ENCODE measurements at regions not wholly inside any gene's neighbourhood (a gene's known extent, or its start where the extent isn't known, plus 50 kb on each side); places are given as distances from the start of the nearest gene placed in this dataset.
"Not testable (repeated sequence)": the region's sequence is repeated elsewhere in the genome, so short reads cannot be mapped to it uniquely, and the experiment has no call there.

- no peak for DNase-seq (ENCODE audit: low read depth in 2 of 2)
Observed at GRCh38 chr10:33506391-33506790, 171.9 kb upstream of the NRP1 start.

GRCh38 chr10:33501161-33501560 is 166.7 kb upstream of the NRP1 start:
- DNase-seq (ENCODE audit: low read depth in 2 of 2): no peak

- DNase-seq (ENCODE audit: low read depth in 2 of 2): no peak
Observed at GRCh38 chr10:33498391-33498891, 164.0 kb upstream of the NRP1 start.

GRCh38 chr10:33497338-33497737 is 162.9 kb upstream of the NRP1 start:
- no peak for DNase-seq (ENCODE audit: low read depth in 2 of 2)

DNA sequence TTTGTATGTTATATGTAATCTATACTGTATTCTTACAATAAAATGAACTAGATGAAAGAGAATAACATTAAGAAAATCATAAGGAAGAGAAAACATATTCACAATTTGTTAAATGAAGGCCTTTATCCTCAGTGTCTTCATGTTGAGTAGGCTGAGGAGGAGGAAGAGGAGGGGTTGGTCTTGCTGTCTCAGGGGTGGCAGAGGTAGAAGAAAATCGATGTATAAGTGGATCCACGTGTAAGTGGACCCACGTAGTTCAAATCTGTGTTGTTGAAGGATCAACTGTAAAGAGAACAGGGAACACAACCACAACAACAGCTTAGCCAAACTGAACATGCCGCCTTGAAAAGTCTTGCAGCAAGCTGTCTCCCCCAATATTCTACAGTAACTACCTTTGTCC is 161.6 kb upstream of the NRP1 start:
- no peak for DNase-seq (ENCODE audit: low read depth in 2 of 2)

- no peak for DNase-seq (ENCODE audit: low read depth in 2 of 2)
Observed at GRCh38 chr10:33494694-33495265, 160.3 kb upstream of the NRP1 start.

- no peak for DNase-seq (ENCODE audit: low read depth in 2 of 2)
Observed at GRCh38 chr10:33493978-33494377, 159.5 kb upstream of the NRP1 start.

GRCh38 chr10:33493497-33493896 is 159.0 kb upstream of the NRP1 start:
- no peak for DNase-seq (ENCODE audit: low read depth in 2 of 2)

DNA sequence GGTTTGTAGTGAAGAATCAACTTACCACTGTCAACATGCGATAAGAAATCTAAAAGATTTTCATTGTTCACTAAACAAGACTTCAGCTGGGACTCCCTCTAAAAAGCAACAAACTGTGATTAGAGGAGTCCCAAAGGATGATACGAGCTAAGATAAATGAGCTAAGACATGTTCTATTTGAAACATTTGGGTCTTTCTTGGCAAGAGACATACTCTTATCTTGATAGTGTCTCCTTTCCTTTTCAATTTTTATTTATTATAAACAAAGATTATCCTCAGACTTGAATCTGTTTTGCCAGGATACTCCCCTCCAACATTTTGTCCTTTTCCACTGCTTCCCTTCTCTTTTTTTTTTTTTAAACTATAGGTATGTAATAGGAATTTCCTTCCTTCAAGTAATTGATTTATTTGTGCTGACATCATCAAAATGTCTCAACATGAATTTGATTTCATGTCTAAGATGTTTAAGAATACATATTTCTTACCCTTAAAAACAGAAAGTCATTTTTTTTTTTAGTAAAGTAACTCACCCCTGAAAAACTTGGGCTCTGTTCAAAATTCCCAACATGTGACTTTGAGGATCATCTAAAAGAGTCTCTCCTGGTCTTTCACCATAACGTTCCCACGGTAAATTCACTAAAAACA is 158.4 kb upstream of the NRP1 start:
- DNase-seq (ENCODE audit: low read depth in 2 of 2): no peak

DNA sequence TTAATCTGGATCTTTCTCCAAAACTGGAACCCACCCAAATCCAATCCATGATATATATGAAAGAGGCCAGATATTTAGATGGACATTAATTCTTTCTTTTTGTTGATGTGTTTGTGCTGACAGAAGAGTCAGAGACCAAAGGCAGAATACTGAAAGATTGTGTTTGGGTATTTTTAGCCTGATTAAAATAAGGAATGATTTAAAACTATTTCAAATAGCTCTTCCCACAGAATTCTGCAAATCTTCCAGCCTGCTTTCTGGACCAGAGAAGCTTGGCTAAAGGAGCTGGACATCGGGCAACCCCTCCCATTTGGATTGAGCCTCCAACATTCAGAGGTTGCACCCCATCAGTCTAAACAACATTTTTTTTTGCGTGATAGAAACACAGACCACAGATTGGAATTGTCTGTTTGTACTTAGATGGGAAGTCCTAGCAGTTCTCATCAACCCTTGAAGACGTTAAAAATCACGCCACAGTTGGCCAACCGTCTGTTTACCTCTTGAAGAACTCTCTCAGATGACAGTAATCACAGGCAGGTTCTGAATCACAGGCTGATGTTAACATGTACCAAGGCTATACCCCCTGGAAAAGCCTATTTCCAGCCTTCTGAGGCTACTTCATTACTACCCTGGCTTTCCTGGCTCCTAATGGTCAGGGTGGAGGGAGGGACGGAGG is 155.2 kb upstream of the NRP1 start:
- DNase-seq (ENCODE audit: low read depth in 2 of 2): no peak

- DNase-seq (ENCODE audit: low read depth in 2 of 2): no peak
Observed at GRCh38 chr10:33487014-33487776, 152.7 kb upstream of the NRP1 start.

DNA sequence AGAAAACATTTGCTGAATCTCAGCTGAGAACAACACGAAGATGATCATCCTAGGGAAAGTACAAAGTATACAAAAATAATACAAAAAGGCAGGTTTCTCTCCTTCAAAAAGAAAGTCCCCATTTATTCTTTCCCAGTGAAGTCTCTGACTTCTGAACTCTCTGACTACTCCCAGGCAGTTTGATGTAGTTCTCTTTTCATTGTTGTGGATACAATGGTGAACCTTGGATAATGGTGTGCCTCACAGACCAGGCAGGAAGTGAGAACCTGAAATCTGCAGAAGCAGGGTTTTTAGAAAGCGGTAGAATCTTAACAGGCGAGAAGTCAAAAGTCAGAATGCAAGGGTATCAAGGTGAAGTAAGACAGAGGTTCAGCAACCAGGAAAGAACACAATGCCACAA is 150.8 kb upstream of the NRP1 start:
- no peak for DNase-seq (ENCODE audit: low read depth in 2 of 2)

DNA sequence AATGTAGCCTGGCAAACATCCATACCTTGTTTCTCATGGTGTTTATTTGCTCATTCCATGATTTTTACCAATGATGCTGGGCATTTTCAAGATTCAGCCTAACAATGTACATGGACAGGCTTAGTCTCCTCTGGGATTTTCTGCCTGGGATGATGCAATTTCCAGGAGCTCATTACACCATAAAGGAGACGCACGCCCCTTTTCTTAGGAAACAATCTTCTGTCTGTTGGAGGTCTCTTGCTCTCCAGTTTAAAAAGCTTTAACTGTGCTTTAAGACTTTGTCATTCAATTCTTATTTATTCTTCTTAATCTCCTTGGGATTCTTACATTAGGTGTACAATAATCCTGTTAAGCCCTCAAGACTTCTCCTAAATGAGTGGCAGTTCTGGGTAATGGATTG is 150.3 kb upstream of the NRP1 start:
- DNase-seq (ENCODE audit: low read depth in 2 of 2): no peak

GRCh38 chr10:33483816-33484190 is 149.3 kb upstream of the NRP1 start:
- no peak for DNase-seq (ENCODE audit: low read depth in 2 of 2)

- no peak for DNase-seq (ENCODE audit: low read depth in 2 of 2)
Observed at GRCh38 chr10:33483124-33483815, 148.8 kb upstream of the NRP1 start.

DNA sequence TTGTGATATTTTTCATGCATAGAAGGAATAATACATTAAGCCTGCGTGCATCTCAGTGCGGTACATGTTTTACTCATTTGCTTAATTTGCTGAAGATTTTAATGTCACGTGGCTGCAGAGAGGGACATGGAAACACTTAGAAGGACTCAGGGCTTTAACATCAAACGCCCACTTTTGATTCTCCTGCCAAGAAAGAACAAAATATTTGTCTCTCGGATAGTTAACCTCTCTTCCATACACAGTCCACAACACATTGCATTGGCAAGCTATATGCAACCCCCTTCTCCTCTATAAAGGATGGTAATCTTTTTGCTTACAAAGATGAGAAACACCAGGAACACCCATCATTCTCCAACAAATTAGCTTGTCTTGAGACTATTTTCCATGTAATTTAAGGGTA is 148.0 kb upstream of the NRP1 start:
- DNase-seq (ENCODE audit: low read depth in 2 of 2): no peak

DNA sequence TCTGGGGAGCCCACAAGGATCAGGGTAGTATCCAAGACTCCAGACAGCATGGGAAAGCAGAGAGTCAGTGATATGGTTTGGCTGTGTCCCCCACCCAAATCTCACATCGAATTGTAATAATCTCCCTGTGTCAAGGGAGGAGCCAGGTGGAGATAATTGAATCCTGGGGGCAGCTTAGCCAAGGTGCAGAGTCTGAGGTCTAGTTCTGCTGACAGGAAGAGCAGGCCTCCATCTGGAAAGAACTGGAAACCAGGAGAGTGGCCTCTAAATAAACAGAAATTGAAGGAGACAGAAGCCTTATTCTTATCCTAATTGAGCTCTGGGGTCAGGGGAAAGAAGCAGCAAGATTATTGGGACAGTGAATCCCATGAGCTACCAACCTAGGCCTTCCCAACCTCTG is 146.7 kb upstream of the NRP1 start:
- no peak for DNase-seq (ENCODE audit: low read depth in 2 of 2)

DNA sequence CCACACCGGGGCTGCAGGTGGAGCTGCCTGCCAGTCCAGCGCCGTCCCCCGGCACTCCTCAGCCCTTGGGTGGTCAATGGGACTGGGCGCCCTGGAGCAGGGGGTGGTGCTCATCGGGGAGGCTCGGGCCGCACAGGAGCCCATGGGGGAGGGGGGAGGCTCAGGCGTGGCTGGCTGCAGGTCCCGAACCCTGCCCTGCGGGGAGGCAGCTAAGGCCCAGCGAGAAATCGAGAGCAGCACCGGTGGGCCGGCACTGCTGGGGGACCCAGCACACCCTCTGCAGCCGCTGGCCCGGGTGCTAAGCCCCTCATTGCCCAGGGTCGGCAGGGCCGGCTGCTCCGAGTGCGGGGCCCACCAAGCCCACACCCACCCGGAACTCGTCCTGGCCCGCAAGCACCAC is 145.9 kb upstream of the NRP1 start:
- DNase-seq (ENCODE audit: low read depth in 2 of 2): not testable (repeated sequence)

- DNase-seq (ENCODE audit: low read depth in 2 of 2): no peak
Observed at GRCh38 chr10:33478675-33479125, 144.2 kb upstream of the NRP1 start.

DNA sequence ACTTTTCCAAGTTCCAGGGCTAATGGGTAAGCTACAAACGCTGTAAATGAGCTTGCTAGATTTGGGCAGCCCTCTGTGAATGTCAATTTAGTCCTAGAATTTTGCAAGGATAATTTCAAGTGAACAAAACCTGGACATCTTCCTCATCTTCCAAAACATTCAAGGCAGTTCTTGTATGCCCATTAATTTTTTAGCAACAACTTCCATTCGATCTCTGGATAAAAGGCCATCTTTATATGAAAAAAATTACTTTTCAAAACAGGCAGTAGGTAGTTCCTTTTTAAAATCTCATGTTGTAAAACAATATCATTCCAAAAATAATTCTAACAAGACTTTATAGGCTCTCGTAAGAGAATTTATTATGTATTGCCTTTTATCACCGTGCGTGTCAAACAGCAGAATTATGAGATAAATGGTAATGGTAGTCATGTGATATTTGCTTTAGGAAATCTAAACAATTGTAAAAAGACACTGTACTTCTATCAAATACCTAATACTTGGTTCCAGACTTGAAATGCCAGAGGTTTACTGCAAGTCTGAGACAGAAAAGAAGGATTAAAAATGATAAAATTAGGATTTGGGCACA is 143.7 kb upstream of the NRP1 start:
- DNase-seq (ENCODE audit: low read depth in 2 of 2): no peak

- no peak for DNase-seq (ENCODE audit: low read depth in 2 of 2)
Observed at GRCh38 chr10:33477291-33478088, 143.0 kb upstream of the NRP1 start.

Data from stimulated activated CD8-positive, alpha-beta memory T cell treated with anti-CD3 and anti-CD28 coated beads, Interleukin-2, amount 100 ng/mL, for 48 hours (primary cell).